ENCODE measurements at regions not wholly inside any gene's neighbourhood (a gene's known extent, or its start where the extent isn't known, plus 50 kb on each side); places are given as distances from the start of the nearest gene placed in this dataset.

GRCh38 chr3:177552051-177552450 lies 354.8 kb upstream of the TBL1XR1 start:
- Histone ChIP-seq H3K4me1 (ENCODE audit: control insufficient read depth, low read length) (no peaks in the 10 kb centered on the region), H3K9me2 (replicated peaks; ENCODE audit: control insufficient read depth, low read length) (no peaks in the 10 kb centered on the region), H3K79me2 (ENCODE audit: control insufficient read depth, low read length) (no peaks in the 10 kb centered on the region), H3F3A (ENCODE audit: control insufficient read depth, insufficient read depth) (no peaks in the 10 kb centered on the region), H3K4me2 (ENCODE audit: low read length) (no peak overlapping the region), H3K9me3 (ENCODE audit: control insufficient read depth, insufficient read depth, low read length) (no peaks in the 10 kb centered on the region), H3K27ac (ENCODE audit: low read depth, low read length) (no peak overlapping the region), H3K27me3 (ENCODE audit: control insufficient read depth, low read length) (no peaks in the 10 kb centered on the region), H3K36me3 (ENCODE audit: control insufficient read depth, low read length) (no peaks in the 10 kb centered on the region), H3K4me3 (ENCODE audit: low read length) (no peak overlapping the region), H4K20me1 (ENCODE audit: control insufficient read depth, insufficient read depth, low read depth, low read length) (no peaks in the 10 kb centered on the region)
- TF ChIP-seq EZH2phosphoT487 (IDR thresholded peaks at IDR 0.05; ENCODE audit: borderline replicate concordance, low read length) = no peak
- TF ChIP-seq CTCF (IDR thresholded peaks at IDR 0.05; ENCODE audit: low read depth, low read length, poor library complexity, severe bottlenecking) = no peak

- no peaks in the 10 kb centered on the region for H3K79me2 ChIP-seq (ENCODE audit: control insufficient read depth, low read length)
- H3K9me2 ChIP-seq (replicated peaks; ENCODE audit: control insufficient read depth, low read length) = no peaks in the 10 kb centered on the region
These were observed 355.7 kb upstream of the TBL1XR1 start for GRCh38 chr3:177553012-177553411.

GRCh38 chr3:177553579-177553978 lies 356.3 kb upstream of the TBL1XR1 start:
- no peak overlapping the region for H3K4me2 ChIP-seq (ENCODE audit: low read length)
- no peaks in the 10 kb centered on the region for H3F3A ChIP-seq (ENCODE audit: control insufficient read depth, insufficient read depth)
- no peaks in the 10 kb centered on the region for H3K36me3 ChIP-seq (ENCODE audit: control insufficient read depth, low read length)
- no peaks in the 10 kb centered on the region for H3K9me3 ChIP-seq (ENCODE audit: control insufficient read depth, insufficient read depth, low read length)
- H3K4me1 ChIP-seq (ENCODE audit: control insufficient read depth, low read length) = no peaks in the 10 kb centered on the region
- no peak overlapping the region for H3K27ac ChIP-seq (ENCODE audit: low read depth, low read length)
- H3K9me2 ChIP-seq (replicated peaks; ENCODE audit: control insufficient read depth, low read length) = no peaks in the 10 kb centered on the region
- no peaks in the 10 kb centered on the region for H3K79me2 ChIP-seq (ENCODE audit: control insufficient read depth, low read length)
- H3K4me3 ChIP-seq (ENCODE audit: low read length) = no peak overlapping the region
- no peak for TF ChIP-seq EZH2phosphoT487 (IDR thresholded peaks at IDR 0.05; ENCODE audit: borderline replicate concordance, low read length)
- TF ChIP-seq CTCF (IDR thresholded peaks at IDR 0.05; ENCODE audit: low read depth, low read length, poor library complexity, severe bottlenecking) = no peak
- H4K20me1 ChIP-seq (ENCODE audit: control insufficient read depth, insufficient read depth, low read depth, low read length) = no peaks in the 10 kb centered on the region
- H3K27me3 ChIP-seq (ENCODE audit: control insufficient read depth, low read length) = no peaks in the 10 kb centered on the region

More at GRCh38 chr3:177553012-177553411, 355.7 kb upstream of the TBL1XR1 start:
- H3K36me3 ChIP-seq (ENCODE audit: control insufficient read depth, low read length) = no peaks in the 10 kb centered on the region
- H3K4me1 ChIP-seq (ENCODE audit: control insufficient read depth, low read length) = no peaks in the 10 kb centered on the region
- no peak overlapping the region for H3K4me2 ChIP-seq (ENCODE audit: low read length)
- no peaks in the 10 kb centered on the region for H3F3A ChIP-seq (ENCODE audit: control insufficient read depth, insufficient read depth)
- no peaks in the 10 kb centered on the region for H3K9me3 ChIP-seq (ENCODE audit: control insufficient read depth, insufficient read depth, low read length)
- no peaks in the 10 kb centered on the region for H3K27me3 ChIP-seq (ENCODE audit: control insufficient read depth, low read length)
- no peaks in the 10 kb centered on the region for H4K20me1 ChIP-seq (ENCODE audit: control insufficient read depth, insufficient read depth, low read depth, low read length)
- H3K4me3 ChIP-seq (ENCODE audit: low read length) = no peak overlapping the region
- TF ChIP-seq EZH2phosphoT487 (IDR thresholded peaks at IDR 0.05; ENCODE audit: borderline replicate concordance, low read length) = no peak
- TF ChIP-seq CTCF (IDR thresholded peaks at IDR 0.05; ENCODE audit: low read depth, low read length, poor library complexity, severe bottlenecking) = no peak
- H3K27ac ChIP-seq (ENCODE audit: low read depth, low read length) = no peak overlapping the region
